ENCODE measurements at regions not wholly inside any gene's neighbourhood (a gene's known extent, or its start where the extent isn't known, plus 50 kb on each side); places are given as distances from the start of the nearest gene placed in this dataset.
"Not testable (repeated sequence)": the region's sequence is repeated elsewhere in the genome, so short reads cannot be mapped to it uniquely, and the experiment has no call there.

GRCh38 chr1:206365271-206365670 is 105.0 kb upstream of the IKBKE start:
- DNase-seq, result peak in 2 of 4 experiments; percentile 0 to 1

DNA sequence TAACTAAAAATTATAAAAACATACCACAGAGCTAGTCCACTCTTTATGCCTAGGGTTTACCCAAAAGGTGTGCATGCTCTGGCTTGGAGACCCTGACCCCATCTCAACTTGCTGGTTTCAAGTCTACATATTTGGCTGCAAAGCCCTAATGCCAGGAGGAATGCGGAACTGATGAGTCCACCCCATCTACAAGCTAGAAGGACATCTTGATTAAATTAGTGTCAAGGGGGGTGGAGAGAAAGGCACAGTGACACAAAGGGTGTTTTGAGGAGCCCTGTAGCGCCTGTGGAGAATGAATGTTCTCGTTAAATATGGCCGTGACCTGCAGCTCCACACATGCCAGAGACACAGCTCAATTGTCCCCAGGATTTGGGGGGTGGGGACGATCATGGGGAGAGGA is 104.1 kb upstream of the IKBKE start:
- not testable (repeated sequence) for DNase-seq

DNA sequence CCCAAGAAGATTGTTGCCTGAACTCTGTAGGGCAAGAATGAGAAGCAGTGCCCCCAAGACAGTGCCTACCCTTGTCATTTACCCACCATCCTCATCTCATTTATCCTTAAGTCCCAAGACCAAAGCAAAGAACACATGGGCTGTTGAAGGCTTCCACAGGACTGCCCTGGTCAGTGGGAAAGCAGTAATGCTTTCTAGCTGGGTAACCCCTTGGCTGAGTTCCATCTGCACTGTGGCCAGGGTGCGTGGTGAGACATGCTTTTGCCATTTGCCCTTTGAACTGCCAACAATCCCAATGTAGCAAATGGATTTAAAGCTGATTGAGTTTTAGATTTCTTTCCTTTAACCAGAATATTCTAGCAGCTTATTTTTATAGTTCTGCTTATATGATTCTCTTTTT is 103.5 kb upstream of the IKBKE start:
- not testable (repeated sequence) for DNase-seq

- DNase-seq, result not testable (repeated sequence)
Observed at GRCh38 chr1:206367955-206368622, 102.2 kb upstream of the IKBKE start.

GRCh38 chr1:206374725-206375124 is 95.6 kb upstream of the IKBKE start:
- DNase-seq, result not testable (repeated sequence)

GRCh38 chr1:206375552-206375951 is 94.7 kb upstream of the IKBKE start:
- not testable (repeated sequence) for DNase-seq

DNA sequence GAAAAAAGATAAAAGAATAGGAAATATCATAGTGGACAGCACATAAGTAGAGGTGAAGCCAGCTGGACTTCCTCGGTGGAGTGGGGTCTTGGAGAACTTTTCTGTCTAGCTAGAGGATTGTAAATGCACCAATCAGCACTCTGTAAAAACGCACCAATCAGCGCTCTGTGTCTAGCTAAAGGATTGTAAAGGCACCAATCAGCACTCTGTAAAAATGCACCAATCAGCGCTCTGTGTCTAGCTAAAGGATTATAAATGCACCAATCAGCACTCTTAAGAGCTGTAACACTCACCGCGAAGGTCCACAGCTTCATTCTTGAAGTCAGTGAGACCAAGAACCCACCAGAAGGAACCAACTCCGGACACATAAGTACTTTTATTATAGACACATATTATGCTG is 91.8 kb upstream of the IKBKE start:
- not testable (repeated sequence) for DNase-seq

GRCh38 chr1:206379245-206379644 is 91.0 kb upstream of the IKBKE start:
- DNase-seq, result not testable (repeated sequence)

GRCh38 chr1:206380163-206380790 is 90.0 kb upstream of the IKBKE start:
- peak; percentile 53 to 87 (median 72) for DNase-seq

DNA sequence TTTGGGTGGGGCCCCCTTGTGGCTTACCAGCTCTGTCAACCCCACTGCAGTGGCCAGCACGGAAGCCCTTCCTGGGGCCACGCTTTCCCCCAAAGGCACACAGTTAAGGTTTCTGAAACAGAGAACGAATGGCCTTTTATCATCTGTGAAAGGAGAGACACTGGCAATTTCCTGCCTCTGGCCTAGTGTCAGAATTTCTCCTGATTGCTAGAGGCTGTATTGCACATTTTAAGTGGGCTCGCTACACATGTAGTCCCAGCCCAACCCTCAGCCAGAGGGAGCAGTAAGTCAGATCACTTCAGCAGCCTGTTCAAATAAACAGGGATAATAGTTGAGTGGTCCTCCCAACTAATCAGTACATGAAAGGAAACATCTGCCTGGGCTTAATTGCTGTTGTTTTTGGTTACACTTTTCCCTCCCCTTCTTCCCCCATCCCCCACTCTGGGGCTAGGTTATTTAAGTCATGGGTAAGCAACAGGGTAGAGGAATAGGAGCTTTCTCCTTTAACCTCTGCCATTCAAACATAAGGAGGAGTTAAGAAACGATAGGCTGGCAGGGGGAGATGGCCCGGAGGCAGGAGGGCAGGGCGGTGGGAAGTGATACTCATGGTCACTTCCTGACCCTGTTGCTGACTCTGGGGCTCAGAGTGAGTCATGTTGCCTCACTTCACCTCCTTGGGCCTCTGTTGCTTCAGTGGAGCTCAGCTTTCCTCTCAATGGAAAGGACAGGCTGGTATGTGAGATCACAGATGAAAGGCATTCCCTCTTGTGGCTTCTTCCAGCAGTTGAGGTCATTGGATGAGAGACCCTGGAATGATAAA is 89.3 kb upstream of the IKBKE start:
- DNase-seq, result peak; percentile 8 to 37 (median 16)

- DNase-seq, result peak; percentile 54 to 74 (median 68)
Observed at GRCh38 chr1:206384029-206384807, 86.1 kb upstream of the IKBKE start.

- not testable (repeated sequence) for DNase-seq
Observed at GRCh38 chr1:206384891-206385290, 85.4 kb upstream of the IKBKE start.

- not testable (repeated sequence) for DNase-seq
Observed at GRCh38 chr1:206387631-206388030, 82.6 kb upstream of the IKBKE start.

DNA sequence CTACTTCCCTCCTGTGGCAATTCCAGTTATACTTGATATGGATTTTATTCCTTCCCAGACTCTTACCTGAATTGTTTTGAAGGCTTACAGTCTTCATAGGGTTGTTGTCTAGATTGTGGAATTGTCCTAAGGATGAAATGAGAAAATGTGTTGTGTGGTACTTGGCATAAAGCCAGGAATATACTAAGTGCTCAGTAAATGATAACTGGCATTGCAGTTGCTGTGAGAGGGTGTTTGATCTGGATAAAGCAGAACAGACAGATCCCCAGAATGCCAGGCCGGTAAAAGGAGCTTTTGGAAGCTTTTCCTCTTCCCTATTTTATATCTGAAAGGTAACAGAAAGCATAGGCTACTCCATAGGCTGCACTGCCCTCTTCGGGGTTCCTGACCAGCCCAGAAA is 78.4 kb upstream of the IKBKE start:
- not testable (repeated sequence) for DNase-seq

GRCh38 chr1:206397501-206397900 is 72.8 kb upstream of the IKBKE start:
- DNase-seq, result not testable (repeated sequence)

DNA sequence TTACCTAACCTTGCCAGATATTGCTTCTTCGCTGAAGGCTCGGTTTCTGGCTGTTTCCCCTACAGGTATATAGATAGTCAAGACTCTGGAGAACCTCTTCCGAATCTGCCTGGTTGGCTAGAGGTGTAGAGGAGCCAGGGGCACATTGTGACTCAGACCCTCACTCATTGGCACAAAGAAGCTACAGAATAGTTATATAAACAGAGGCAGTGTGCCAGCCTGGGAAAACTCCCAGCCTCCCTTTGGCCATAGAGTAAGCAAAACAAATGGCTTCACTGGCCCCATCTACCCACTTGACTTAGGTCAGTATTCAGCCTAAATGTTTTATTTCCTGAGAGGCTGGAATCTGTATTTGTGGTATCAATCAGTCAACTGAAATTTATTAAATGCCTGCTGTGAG is 72.0 kb upstream of the IKBKE start:
- not testable (repeated sequence) for DNase-seq

DNA sequence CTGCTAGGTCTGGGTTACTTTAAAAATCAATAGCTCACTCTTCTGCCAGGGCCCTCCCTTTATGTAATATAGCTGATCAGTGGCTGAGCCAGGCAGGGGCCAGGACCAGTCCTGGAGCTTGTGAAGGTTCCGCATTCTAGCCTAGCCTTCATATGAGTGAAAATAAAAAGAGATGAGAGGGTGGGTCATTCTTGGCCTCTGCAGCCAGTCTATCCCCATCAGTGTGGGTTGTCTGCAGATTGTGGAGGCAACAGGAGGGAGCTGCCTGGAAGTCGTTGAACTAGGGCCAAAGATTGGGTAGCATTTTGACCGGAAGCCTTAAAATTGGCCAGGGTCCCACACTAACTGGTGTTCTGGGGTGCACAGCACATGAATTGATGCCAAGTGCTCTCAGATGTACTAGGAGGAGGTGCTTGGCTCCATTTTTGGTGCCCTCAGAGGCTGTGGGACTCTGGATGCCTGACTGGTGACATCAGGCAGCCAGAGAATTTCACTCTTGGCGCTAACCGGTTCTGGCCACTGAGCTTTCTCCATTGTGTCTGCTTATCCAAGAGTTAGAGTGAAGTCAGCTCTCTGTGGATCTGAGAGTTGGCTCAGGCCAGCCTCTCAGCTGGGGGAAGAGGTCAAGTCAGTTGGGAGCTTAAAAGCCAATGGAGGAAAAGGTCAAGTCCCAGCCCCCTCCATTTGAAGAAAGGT is 66.5 kb upstream of the IKBKE start:
- DNase-seq, result not testable (repeated sequence)

- not testable (repeated sequence) for DNase-seq
Observed at GRCh38 chr1:206404309-206405027, 65.8 kb upstream of the IKBKE start.

GRCh38 chr1:206405282-206405681 is 65.0 kb upstream of the IKBKE start:
- not testable (repeated sequence) for DNase-seq

- DNase-seq, result not testable (repeated sequence)
Observed at GRCh38 chr1:206408371-206409288, 61.6 kb upstream of the IKBKE start.
